Activated CD8-positive, alpha-beta memory T cell treated with anti-CD3 and anti-CD28 coated beads for 4 hours (primary cell): ENCODE measurements at regions not wholly inside any gene's neighbourhood (a gene's known extent, or its start where the extent isn't known, plus 50 kb on each side); places are given as distances from the start of the nearest gene placed in this dataset.
"Not testable (repeated sequence)": the region's sequence is repeated elsewhere in the genome, so short reads cannot be mapped to it uniquely, and the experiment has no call there.

Source experiments
- DNase-seq, 2 donors: peaks; one replicate each; pipeline ENCODE4 v3.0.0-alpha.2; 2020; ENCODE audit warnings: low read depth in 2 of 2

DNA sequence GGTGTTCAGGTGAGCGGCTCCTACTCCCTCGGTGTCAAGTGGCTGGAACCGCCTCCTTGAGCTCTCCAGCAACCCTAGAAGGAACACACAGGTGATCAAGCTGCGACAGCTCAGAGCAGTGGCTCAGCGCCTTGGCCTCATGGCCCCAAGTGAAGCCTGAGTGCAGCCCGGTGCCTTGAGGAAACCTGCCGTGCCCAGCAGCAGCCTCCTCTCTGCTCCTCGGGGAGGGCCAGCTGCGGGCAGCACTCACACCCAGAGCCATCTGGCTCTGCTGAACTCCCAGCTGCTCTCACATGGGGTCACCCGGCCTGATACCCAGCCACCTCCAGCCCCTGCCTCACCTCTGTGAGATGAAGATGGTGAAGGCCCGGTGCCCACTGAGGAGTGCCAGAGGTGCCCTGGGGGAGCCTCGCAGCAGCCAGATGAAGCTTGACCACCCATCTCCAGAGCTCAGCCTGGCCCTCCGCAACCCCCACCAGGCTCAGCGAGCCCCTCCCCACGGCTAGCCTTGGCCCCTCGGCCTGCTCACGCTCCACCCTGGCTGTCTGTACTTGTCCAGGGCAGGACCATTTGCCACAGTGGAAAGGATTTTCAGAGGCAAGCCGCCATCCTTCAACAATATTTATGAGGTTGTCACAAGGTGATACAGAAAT is 70.6 kb upstream of the RAB6C start:
- DNase-seq = no peak

GRCh38 chr2:129909651-129910418 is 69.6 kb upstream of the RAB6C start:
- DNase-seq = no peak

- DNase-seq = no peak
Observed at GRCh38 chr2:129910446-129911362, 68.8 kb upstream of the RAB6C start.

GRCh38 chr2:129911363-129912065 is 68.0 kb upstream of the RAB6C start:
- no peak for DNase-seq

DNA sequence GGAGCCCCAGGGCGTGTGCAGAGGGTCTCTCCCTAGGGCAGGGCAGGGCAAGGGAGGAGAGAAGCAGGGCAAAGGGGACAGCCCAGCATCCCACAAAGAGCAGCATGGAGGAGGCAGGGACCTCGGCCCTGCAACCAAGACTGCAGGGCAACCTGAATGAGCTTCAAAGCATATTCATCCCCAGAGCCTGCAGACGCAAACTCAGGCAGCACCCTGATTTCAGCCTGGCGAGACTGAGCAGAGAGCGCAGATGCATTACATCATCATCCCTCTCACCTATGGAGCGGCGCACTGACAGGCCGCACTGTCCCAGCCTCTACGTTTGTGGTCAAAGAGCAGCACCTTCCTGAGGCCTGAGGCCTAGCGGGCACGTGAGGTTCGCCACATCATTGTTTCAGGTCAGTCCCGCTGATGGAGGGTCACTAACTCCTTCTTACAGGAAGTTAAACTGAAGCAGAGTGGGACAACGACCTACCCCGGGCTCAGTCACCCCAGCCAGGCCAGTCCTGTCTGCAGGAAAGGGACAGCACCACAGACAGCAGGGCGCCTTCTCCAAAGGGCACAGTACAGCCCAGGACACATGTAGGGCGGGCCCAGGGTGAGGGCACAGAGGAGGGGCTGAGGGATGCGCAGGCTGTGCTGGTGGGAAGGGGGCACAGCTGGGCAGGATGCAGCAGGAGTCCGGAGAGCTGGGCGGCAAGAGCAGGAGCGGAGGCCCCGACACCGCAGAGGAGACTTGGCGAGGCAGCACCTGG is 67.2 kb upstream of the RAB6C start:
- DNase-seq = no peak

DNA sequence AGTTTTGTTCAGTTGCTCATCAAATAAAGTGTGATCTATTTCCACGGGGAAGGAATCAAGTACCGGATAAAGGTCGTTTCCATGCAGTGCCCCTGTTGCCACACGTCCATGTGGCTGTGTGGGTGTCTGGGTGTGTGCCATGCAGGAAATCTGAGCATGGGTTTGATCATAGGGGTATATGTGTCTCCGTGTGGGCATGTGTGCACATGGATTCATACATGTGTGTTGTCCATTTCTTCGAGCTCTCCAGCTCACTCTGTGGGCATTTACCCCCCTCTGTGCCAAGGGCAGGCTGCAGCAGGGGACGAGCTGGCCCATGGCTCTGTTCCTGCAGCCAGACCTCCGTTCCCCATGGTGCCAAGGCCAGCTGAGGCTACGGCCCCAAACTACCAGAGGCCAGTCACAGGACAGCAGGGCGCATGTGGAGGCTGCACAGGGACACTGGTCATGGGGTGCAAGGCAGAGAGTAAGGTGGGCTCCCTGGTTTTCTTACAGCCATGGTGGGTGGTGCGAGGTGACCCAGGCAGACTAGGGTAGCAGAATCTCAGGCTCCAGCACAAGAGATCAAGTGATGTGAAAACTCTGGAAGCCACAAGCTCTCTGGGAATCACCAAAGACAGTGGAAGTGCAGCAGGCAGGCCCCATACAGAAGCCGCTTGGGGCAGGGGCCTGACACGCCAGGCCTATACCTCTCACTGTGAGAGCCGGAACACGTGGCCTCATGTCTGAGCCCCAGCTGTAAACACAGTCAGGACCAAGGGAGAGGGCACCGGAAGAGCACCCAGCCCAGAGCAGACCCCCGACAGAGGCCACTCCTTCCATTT is 66.4 kb upstream of the RAB6C start:
- DNase-seq = no peak

DNA sequence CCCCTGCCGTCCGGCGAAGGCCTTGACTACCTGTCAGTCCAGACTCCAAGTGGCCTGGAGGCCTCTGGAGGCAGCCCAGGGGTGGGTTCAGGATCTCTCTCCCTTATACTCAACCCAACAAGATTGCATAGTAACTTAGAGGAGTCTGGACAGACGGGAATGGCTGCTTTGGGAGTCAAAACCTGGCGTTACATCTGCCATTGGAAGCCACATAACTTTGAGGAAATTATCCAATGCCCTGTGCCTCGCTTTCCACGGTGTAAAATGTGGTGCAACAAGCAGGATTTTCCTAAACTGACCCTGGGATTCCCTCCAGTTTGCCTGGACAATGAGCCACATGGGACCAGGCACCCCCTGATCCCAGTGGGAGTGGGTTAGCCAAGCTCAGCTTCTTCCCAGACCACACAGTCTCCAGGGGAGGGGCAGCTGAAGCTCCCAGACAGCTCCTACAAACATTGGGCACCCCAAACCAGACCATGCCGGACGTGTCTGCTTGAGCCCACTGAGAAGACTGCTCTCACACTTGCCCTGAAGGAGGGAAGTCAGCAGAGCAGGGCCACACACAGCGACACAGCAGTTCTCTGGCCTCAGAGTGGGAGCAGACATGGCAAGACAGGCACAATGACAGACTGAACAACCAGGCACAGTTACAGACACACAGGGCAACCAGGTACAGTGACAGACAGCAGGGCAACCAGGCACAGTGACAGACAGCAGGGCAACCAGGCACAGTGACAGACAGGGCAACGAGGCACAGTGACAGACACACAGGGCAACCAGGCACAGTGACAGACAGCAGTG is 65.6 kb upstream of the RAB6C start:
- no peak for DNase-seq

DNA sequence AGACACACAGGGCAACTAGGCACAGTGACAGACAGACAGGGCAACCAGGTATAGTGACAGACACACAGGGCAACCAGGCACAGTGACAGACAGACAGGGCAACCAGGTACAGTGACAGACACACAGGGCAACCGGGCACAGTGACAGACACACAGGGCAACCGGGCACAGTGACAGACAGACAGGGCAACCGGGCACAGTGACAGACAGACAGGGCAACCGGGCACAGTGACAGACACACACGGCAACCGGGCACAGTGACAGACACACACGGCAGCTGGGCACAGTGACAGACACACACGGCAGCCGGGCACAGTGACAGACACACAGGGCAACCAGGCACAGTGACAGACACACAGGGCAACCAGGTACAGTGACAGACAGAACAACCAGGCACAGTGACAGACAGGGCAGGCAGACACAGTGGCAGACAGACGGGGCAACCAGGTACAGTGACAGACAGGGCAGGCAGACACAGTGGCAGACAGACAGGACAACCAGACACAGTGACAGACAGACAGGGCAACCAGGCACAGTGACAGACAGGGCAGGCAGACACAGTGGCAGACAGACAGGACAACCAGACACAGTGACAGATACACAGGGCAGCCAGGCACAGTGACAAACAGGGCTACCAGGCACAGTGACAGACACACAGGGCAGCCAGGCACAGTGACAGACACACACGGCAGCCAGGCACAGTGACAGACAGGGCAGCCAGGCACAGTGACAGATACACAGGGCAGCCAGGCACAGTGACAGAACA is 64.7 kb upstream of the RAB6C start:
- no peak for DNase-seq

DNA sequence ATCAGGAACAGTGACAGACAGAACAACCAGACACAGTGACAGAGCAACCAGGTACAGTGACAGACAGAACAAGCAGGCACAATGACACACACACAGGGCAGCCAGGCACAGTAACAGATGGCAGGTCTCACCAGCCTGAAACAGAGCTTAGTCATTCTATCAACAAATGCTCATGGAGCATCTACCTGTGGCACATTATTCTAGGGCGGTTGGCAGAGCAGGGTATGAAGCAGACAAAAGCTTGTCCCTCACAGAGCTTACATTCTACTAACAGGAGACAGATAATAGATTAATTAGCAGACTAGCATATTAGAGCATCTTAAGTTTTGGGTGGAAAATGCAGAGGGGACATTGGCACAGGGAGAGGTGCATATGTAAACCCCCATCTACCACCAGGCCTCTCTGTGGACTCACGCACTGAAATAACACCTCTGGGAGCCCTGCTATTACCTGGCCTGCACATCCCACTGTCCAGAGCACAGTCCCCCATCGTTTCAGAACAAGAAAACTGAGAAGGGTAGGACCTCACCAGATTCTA is 64.1 kb upstream of the RAB6C start:
- no peak for DNase-seq

- DNase-seq = no peak
Observed at GRCh38 chr2:129918604-129919003, 60.9 kb upstream of the RAB6C start.

DNA sequence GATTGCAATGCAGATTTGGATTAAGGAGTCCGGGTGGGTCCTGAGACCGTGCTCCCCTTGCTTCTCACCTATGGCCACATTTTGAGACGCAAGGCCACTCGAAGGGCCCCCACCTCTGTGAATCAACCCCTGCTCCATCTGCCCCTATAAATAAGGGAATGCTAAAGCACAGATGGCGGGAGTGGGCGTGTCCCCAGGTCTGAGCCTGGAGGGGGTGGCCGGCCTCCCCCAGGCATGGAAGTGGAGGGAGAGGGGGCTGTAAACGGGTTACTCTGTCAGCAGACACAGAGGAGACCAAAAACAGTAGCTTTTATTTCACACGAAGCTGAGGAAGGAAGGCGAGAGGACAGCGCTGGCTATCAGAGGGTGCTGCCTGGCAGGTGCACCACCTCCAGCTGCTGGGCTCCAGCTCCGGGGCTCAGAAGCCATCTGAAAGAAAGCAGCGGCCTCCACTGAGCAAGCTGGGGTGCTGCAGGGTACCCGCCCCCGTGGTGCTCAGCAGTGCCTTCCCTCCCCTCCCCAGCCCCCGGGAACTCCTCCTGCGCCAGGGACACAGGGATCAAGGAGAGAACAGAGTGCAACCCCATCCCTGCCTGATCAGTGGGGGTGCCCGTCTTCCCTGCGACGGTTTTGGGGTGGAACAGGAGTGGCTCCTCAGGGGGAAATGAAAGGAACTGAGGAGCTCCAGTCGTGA is 56.7 kb upstream of the RAB6C start:
- DNase-seq = no peak

- no peak for DNase-seq
Observed at GRCh38 chr2:129923265-129924091, 56.0 kb upstream of the RAB6C start.

- DNase-seq = not testable (repeated sequence)
Observed at GRCh38 chr2:129924115-129924514, 55.4 kb upstream of the RAB6C start.

DNA sequence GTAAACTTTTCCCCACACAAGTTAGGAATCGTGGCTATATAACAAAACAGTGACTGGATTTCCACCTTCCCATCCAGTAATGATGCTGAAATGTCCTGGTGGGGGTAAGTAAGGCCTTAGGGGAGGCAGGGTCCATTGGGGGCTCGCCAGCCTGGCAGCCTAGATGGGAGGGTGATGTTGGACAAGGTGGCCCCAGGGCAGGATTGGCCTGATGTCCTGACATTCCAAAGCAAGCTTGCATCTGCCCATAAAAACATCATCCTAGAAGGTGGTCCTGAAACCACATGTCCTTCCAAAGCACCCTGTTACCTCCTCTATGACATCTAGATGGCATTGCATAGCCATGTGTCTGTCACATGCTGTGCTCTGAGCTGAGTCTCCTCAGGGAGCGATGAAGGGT is 54.1 kb upstream of the RAB6C start:
- DNase-seq = no peak

DNA sequence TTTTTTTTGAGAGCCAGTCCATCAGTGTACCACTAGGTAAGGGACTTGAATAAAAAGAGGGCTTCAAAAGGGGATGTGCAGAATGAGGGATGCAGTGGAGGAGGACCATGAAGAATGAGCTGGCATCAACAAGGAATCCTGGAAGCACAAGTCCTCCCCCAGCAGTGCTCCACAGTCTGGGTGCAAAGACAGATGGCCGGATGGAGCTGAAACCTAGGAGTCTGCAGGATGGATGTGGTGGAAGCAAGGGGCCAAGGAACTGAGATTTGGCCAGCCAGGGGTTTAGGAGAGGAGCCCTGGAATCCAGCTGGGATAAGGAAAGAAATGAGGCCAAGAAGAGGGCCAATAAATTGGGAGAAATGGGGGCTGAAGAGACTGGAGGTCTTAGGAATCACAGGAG is 51.8 kb upstream of the RAB6C start:
- no peak for DNase-seq

GRCh38 chr2:129929321-129930290 is 49.9 kb upstream of the RAB6C start:
- DNase-seq = no peak
